ENCODE measurements at regions not wholly inside any gene's neighbourhood (a gene's known extent, or its start where the extent isn't known, plus 50 kb on each side); places are given as distances from the start of the nearest gene placed in this dataset.

DNA sequence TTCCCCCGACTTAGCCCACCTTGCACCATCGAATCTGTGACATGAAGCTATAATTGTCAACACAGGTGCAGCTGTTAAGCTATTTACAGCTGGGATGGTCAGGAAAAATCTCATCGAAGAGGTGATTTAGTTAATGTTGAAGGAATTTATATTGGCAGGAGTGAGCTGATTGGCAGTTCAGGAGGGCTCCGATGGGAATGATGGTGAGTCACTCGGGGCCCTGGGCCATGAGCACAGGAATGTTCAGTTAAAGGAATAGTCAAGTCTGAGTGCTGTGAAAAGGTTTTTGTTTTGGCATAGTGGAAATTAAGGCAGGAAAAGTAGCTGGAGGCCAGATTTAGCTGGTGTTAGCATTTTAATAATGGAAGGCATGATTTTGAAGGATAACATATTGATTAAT lies 95.7 kb downstream of the OXSM start:
- no peaks in the 10 kb centered on the region for H3K27me3 ChIP-seq (ENCODE audit: low read depth)
- ATAC-seq (no peak), DNase-seq (no peak)
- H3K36me3 ChIP-seq = no peaks in the 10 kb centered on the region
- no peaks in the 10 kb centered on the region for H3K9me3 ChIP-seq
- H3K27ac ChIP-seq = no peak overlapping the region
- H3K4me1 ChIP-seq = no peaks in the 10 kb centered on the region
- TF ChIP-seq, protein P1, sequence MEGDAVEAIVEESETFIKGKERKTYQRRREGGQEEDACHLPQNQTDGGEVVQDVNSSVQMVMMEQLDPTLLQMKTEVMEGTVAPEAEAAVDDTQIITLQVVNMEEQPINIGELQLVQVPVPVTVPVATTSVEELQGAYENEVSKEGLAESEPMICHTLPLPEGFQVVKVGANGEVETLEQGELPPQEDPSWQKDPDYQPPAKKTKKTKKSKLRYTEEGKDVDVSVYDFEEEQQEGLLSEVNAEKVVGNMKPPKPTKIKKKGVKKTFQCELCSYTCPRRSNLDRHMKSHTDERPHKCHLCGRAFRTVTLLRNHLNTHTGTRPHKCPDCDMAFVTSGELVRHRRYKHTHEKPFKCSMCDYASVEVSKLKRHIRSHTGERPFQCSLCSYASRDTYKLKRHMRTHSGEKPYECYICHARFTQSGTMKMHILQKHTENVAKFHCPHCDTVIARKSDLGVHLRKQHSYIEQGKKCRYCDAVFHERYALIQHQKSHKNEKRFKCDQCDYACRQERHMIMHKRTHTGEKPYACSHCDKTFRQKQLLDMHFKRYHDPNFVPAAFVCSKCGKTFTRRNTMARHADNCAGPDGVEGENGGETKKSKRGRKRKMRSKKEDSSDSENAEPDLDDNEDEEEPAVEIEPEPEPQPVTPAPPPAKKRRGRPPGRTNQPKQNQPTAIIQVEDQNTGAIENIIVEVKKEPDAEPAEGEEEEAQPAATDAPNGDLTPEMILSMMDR (IDR thresholded peaks at IDR 0.05) = no peak
- H3K4me3 ChIP-seq = no peak overlapping the region
- intact Hi-C loops (cut with DNase I) = no loop called here

DNA sequence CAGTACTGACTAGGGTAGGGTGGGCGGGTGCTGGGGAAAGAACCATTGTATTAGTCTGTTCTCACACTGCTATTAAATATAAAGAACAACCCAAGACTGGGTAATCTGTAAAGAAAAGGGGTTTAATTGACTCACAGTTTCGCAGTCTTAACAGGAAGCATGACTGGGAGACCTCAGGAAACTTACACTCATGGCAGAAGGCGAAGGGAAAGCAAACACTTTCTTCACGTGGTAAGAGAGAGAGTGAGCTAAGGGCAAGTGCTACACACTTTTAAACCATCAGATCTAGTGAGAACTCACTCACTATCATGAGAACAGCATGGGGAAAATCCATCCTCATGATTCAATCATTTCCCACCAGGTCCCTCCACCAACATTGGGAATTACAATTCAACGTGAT lies 98.0 kb downstream of the OXSM start:
- Histone ChIP-seq H3K4me1 (no peaks in the 10 kb centered on the region), H3K36me3 (no peaks in the 10 kb centered on the region), H3K27me3 (ENCODE audit: low read depth) (no peaks in the 10 kb centered on the region), H3K27ac (no peak overlapping the region), H3K4me3 (no peak overlapping the region), H3K9me3 (no peaks in the 10 kb centered on the region)
- DNase-seq = no peak
- no peak for ATAC-seq
- intact Hi-C loops (cut with DNase I) = no loop called here
- TF ChIP-seq, protein P1 (IDR thresholded peaks at IDR 0.05) = no peak

DNA sequence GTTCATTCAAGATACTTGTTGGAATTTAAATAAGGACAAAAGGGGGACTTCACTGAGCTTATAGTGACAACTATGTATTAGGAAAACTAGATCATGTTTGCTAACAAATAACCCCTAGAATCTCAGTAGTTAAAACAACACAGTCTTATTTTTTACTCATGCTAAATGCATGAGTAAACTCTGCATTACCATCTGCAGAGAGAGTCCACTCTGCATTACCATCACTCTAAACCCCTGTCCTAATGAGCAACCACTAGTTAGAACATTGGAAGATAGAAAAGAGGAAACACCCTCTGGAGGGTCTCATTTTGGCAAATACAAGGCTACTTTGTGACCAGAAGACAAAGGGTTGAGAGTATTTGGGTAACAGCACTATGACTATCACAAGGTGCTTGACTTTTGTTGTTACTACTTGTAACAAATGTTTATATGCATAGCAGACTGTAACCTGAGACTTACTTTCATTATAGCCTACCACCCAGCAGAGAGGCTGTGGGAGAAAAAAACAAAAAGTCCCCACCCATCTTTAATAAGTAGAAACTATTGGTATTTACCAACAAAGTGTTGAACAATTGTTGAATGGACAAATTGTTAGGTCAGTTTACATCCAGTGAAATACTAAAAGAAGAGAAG lies 99.1 kb downstream of the OXSM start:
- no peak for DNase-seq
- no peaks in the 10 kb centered on the region for H3K27me3 ChIP-seq (ENCODE audit: low read depth)

DNA sequence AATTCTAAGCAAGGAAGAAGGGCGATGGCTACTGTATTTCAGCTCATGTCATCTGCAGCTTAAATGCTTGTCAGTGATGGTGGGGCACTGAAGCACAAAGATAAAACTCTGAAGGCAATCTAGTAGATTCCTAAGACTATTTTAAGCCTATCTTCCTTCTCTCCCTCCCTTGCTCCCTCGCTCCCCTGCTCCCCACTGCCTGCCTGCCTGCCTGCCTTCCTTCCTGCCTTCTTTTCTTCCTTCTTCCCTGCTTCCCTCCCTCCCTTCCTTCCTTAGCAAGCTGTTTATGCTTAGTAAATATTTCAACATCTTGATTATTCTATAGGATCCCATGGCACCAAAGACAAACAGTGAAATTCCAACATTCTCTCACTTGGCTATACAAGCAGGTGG lies 99.6 kb downstream of the OXSM start:
- Histone ChIP-seq H3K4me3 (no peak overlapping the region), H3K27me3 (ENCODE audit: low read depth) (no peaks in the 10 kb centered on the region), H3K9me3 (no peaks in the 10 kb centered on the region), H3K36me3 (no peaks in the 10 kb centered on the region), H3K27ac (no peak overlapping the region), H3K4me1 (no peaks in the 10 kb centered on the region)
- intact Hi-C loops (cut with DNase I) = no loop called here
- DNase-seq = no peak
- ATAC-seq = no peak
- TF ChIP-seq, protein P1 (IDR thresholded peaks at IDR 0.05) = no peak

More for the DNA sequence above, 99.1 kb downstream of the OXSM start:
- intact Hi-C loops (cut with DNase I) = no loop called here
- H3K4me3 ChIP-seq = no peak overlapping the region
- H3K9me3 ChIP-seq = no peaks in the 10 kb centered on the region
- TF ChIP-seq, protein P1 (IDR thresholded peaks at IDR 0.05) = no peak
- H3K4me1 ChIP-seq = no peaks in the 10 kb centered on the region
- no peaks in the 10 kb centered on the region for H3K36me3 ChIP-seq
- ATAC-seq = no peak
- H3K27ac ChIP-seq = no peak overlapping the region

DNA sequence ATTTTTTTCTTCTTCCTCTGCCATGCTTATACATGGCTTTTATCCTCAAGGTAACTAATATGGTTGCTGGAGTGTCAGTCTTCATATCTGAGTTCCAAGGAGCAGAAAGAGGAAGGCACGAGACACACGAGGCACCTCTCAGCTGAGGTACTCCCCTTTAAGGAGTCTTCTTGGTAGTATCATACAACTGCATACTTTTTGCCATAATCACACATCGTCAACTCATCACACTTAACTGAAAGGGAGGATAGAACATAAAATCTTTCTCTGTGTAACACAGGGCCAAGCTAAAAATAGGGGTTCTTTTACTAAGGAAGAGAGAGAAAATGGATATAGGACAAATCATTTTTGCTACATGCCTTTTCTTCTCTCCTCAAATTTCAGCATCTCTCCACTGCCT lies 104.2 kb downstream of the OXSM start:
- Histone ChIP-seq H3K36me3 (no peaks in the 10 kb centered on the region), H3K27me3 (ENCODE audit: low read depth) (no peaks in the 10 kb centered on the region), H3K27ac (no peak overlapping the region), H3K4me3 (no peak overlapping the region), H3K9me3 (no peaks in the 10 kb centered on the region), H3K4me1 (no peaks in the 10 kb centered on the region)
- intact Hi-C loops (cut with DNase I) = no loop called here
- TF ChIP-seq, protein P1 (IDR thresholded peaks at IDR 0.05) = no peak
- no peak for DNase-seq
- no peak for ATAC-seq
